ENCODE measurements at regions not wholly inside any gene's neighbourhood (a gene's known extent, or its start where the extent isn't known, plus 50 kb on each side); places are given as distances from the start of the nearest gene placed in this dataset.

DNA sequence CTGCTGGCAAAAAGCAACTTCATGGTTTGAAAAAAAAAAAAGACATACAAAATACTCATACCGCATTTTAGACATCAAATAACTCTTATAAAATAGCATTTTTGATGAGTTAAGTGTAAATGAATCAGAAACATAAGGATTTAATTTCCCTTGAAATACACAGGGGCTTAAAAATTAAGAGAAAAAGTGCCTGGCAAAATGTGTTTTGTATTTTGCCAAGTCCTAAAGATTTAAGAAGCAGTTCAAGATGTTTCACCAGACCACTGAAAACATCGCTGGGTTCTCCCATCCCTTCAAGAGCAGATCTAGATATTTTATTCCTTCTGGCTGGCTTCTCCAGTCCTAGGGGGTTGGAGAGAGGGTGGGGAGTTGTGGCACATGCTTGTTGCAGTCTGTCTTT is 396.4 kb downstream of the INHBA start:
- DNase-seq: no peak

DNA sequence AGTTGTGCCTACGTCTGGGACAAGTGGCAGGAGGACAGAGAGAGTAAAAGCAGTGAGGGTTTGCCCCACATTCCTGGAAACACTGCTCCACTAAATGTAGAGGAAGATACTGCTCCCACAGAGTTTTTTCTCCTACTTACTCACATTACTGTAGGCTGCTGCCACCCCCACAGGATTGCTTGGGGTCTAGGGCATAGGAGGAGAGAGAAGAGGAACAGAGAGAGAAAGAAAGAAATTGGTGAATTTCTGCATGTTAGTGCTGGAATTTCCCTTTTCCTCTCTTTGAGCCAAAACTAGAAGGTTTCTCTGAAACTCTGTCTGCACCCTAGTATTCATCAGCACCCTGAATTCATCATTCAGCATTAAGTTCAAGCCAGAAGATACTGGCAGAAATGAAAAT is 397.9 kb downstream of the INHBA start:
- no peak for DNase-seq

DNA sequence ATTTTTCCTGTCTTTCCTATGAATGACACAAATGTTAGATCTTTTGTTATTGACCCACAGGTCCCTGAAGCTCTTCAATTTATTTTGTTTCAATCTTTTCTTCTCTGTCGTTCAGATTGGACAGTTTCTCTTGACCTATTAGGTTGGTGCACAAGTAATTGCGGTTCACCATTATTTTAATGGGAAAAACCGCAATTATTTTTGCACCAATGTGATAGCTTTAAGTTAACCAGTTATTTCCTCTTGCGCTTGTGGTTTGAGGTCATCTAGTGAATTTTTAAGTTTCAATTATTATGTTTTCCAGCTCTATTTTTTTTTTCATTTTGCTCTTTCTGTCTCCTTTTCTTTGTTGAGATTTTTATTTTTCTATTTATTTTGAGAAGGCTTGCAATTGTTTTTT is 399.2 kb downstream of the INHBA start:
- no peak for DNase-seq

DNA sequence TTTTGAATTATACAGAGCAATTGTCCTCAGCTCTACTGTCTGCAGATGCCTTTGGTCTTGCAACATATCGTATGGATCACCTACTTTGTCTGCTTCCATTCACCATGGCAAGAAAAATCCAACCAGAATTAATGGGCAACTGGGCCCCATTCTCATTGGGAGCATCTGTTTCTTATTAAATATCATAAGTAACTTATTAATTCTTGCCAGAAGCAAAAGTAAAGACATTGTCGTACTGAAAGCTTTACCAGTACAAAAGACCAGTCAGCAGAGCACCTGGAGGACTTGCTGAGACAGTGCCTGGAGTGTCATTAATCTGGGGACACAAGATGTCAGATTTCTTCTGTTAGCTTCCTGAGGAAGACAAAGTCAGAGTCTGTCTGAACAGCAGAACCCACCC is 404.5 kb downstream of the INHBA start:
- no peak for DNase-seq

DNA sequence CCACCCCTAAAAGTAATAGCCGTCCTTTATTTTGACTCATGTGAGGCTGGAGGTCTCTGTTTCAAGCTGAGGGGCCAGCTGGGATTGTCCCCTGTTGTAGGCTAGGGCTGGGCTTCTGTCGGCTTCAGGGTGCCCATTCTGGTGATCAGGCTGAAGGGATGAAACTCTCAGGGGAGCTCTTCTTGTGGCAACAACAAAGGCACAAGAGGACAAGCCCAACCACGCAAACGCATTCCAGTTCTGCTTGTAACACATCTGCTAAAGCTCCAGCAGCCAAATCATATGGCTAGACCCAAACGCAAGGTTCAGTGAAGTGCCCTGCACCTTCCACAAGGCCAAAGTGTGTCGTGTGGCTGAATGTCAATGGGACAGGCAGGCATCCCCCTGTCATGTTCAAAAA is 405.7 kb downstream of the INHBA start:
- no peak for DNase-seq

DNA sequence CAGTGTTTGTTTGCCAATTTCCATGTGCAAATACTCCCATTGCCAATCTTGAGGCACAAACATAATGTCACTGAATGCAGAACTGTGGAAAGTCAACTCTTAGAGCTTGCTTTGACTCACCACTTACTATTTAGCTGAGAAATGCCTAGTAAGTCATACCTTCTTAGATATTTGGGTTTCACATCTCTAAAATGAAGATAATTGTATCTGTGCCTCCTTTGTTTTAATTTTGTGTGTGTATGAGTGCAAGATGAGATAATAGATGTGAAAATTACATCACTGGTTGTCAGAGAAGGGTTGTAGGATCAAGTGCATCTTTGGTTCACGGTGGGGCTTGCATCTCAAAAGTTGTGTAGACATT is 407.5 kb downstream of the INHBA start:
- DNase-seq: no peak

DNA sequence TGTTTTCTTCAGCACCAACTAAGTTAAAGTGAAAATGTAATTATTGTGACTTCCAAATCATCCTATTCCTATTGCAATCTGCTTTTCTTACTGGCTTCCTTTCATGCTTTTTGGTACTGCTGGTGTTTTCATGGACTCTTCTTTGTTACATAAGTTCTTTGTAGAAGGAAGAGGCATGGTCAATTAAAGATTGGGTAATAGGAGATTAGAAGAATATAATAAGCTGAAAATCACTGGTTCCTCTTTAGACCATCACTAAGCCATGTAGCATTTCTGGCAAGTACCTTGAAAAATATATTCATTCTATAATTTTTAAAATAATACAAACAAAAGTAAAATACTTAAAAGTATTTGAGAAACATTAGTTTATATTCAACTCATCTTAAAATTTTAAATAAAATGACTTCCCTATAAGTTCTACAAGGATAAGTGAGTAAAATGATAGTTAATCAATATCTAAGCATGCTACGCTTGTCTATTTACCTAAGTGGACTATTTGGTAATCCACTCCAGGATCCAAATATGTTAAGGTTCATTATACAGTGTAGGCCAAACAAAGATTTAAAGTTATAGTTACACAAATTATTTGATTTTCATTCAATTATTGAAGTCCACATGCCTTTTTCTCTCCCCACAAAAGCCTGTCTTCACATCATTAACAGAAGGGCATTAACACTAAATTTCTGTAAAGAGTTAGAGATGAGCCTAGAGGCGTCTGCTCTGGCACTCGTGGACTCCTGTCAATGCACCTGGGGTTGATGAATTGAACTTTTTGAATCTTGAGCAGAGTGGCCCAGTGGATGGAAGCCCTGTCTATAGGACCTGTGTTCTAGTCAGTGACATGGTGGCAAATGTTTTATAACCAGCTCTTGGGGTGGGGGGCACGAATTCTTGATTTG is 408.1 kb downstream of the INHBA start:
- DNase-seq: no peak

DNA sequence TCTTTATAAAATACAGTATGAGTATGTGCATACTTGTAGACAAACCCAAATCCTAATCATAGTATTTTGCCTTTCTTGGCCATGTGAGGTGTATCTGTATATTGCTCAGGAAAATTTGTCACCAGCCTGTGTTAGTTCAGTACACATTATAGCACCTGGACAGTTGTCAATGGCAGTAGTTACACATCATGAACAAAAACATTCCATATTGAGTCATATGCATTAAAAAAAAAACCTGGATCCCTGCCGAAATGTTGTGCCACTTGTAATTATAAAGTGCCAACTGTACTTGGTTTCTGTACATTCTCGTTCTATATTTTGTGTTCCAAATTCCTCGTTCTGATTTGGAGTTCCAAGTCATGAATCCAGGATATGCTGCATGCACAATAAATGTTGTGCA is 410.4 kb downstream of the INHBA start:
- DNase-seq: no peak

DNA sequence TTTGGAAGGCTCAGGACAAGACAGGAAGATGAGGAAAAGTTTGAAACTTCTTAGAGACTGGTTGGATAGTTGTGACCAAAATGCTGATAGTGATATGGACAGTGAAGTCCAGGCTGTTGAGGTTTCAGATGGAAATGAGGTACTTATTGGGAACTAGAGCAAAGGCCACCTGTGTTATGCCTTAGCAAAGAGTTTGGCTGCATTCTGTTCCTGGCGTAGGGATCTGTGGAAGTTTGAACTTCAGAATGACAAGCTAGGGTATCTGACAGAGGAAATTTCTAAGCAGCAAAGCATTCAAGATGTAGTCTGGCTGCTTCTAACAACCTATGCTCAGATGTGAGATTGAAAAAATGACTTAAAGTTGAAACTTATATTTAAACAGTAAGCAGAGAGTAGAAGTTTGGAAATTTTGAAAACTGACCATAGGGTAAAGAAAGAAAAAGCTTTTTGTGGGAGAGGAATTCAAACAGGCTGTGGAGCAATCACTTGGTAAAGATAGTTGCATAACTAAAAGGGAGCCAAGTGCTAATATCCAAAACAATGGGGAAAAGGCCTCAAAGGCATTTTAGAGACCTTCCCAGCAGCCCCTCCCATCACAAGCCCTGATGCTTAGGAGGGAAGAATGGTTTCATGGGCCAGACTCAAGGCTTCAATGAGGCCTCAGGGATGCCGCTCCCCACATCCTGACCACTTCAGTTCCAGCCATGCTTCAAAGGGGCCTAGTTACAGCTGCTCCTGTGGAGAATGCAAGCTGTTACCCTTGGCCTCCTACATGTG is 415.1 kb downstream of the INHBA start:
- DNase-seq: no peak

DNA sequence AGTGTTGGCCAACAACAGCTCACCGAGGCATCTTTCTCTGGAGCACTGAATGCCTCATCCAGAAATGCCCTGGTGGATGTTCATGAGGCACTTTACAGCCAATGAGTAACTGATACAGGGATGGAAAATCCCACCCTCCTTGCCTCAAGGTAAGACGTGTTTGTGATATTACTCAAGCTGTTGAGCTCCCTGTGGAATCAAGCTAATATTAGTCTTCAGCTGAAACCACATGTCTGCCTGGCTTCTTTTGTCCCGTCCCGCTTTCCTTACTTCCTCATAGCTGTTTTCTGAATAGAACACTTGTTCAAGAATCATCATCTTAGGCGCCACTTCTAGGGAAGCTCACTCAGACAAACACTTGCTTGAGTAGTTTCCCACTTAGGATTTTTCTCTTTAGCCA is 422.4 kb downstream of the INHBA start:
- DNase-seq: no peak

DNA sequence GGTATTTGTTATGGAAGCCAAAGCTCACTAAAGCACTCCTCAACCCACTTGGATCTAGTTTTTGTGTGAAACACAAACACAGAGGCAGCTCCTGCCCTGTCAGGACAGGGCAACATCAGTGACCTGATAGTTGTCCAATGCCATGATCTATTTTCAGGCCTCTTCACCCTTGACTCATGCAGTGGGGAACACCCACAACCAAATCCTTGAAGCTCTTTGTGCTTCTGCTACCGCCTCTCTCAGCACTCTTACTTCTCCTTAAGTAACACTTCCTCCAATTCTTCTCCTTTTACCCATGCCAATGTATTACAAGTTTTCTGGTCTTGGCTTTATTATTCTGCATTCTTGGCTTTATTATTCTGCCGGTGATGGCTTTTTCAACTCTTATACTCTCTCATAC is 425.3 kb downstream of the INHBA start:
- no peak for DNase-seq

DNA sequence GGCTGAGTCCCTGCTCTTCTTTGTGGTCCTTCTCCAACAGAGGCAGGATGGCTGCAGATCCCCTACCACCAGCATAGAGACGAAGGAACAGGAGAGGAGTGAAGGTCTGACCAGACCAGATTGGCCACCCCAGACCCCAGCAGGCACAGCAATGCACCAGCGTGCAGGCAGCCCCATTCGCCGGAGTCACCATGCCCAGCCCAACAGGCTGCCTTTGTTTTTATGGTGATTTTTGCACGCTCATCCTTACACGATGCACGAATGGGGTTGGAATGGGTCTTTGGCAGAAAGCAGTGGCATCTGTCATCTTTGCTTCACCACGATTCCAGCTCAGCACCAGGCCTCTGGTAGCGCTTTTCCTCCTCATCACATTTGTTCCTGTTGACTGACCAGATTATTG is 427.6 kb downstream of the INHBA start:
- no peak for DNase-seq

DNA sequence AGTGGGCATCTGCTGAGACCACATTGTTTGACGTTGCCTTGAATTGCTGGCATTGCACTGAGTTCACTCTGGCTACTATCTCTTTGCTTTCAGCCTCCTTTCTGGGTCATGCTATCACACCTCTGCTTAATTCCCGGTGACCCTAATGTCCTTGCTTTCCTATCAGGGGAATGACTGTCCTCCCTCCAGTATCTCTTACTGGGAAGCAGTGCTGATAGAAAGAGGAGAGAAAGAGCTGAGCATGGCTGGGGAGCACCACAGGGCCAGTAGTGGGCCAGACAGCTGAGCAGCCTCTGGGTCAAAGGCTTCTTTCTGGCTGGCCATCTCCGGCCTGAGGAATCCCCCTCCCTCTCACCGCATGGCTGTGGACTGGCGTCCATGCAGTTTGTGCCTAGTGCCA is 428.7 kb downstream of the INHBA start:
- DNase-seq: no peak

DNA sequence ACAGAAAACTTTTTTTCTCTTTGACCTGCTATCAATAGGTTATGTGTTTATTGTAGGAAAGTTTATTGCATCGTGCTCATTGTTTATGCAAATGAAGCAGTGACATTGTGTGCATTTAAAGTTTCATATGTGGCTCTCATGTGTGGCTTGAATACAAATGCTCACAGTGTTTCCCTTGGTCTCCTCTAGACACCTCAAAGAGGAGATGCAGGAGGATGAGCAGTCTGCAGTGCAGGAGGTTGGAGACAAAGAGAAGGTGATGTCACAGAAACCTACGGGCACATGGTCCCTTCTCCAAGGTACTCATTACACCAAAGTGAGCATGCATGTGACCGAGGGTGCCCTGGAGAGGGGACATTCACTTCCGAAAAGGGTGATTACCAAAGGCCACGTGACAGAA is 430.2 kb downstream of the INHBA start:
- DNase-seq: no peak

DNA sequence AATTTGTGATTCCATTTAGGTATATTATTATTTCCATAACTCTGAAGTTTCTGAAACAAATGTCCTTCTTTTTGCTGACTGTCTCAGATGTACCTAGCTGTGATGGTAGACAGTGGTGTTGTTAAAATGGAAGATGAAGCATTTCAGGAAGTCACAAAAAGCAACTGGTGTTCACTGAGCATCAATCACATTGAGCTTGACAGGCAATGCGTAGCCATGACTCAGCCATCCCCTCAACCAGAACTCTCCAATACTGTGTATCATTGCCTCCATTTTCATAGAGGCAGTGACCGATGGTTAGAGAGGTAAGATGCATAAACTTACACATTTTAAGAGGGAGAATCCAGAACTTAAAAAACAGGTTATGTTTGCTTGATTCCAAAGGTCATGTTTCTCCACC is 434.0 kb downstream of the INHBA start:
- DNase-seq: no peak

DNA sequence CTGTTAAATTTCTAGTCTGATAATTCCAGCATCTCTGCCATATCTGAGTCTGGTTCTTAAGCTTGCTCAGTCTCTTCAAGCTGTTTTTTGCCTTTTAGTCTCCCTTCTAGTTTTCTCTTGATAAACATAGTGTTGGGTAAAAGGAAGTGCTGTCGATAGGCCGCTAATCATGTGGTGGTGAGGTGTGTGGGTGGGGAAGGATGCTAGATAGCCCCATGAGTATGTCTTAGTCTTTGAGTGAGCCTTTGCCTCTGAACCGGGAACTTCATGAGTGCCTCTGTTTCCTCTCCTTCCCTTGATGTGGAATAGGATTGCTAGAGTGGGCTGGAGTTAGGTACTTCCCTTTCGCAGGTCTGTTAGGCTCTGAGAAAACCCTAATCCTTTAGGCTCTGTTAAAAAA is 441.8 kb downstream of the INHBA start:
- DNase-seq: no peak

DNA sequence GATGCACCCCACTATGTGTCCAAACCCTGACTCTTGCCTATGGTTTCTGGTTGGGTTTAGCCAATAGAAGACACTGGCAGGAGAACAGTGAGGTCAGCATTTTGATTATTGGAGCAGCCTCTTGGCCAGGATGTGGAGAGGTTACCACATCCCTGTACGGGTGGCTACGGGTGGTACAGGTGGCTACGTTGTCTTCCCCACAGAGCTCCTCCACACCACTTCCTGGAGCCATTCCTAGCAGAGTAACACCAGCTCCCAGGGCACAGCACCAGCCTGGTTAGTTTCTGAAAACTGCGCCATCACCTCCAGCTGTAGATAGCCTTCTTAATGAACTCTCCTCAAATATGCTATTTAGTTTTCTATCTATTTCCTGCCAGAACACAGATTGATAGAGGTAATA is 445.2 kb downstream of the INHBA start:
- DNase-seq: no peak

DNA sequence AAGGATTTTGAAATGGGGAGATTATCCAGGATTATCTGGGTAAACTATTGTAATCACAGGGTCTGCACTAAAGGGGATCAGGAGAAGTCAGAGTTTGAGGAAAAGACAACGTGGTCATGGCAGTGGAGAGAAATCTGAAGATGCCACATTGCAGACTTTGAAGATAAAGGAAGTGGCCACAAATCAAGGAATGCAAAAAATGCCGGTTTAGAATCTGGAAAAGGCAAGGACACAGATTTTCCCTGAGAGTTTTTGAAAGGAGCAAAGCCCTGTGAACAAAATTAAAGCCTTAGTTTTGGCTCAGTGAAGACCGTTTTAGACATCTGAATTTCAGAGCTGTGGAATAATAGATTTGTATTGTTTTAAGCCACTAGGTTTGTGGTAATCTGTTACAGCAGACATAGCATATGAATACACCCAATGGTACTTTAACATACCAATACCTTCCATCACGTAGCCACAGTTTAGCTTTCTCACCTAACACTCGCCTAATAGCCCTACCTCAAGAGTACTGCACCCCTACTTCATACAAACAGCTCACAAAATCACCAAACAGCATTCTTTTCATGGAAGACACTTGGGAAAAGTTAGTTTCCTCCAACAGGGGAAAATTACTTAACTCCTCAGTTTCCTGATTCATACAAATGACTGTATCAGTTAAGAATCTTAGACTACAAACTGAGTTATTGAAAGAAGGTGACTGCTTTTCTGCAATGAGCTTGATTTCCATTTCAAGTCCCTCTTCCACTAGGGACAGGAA is 446.5 kb downstream of the INHBA start:
- DNase-seq: no peak

DNA sequence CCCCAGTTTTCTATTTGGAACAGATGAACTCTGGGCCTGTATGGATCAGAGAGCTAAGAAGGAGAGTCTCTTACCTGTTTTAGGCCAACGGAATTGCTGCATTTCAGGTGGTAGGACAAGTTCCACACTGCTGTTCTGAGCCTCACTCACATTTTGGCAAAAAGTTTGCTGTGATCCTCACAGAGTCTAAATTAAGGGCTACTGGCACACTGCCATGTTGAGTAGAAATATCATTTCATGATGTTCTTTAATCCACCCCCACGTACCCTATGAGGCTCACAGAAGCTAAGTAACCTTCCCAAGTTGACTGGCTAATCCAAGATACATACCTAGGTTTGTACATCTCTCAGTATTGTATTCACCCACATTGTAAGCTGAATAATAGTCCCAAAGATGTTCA is 447.2 kb downstream of the INHBA start:
- peak in 4 of 58 donors; percentile 1 to 20 (median 4) for DNase-seq

DNA sequence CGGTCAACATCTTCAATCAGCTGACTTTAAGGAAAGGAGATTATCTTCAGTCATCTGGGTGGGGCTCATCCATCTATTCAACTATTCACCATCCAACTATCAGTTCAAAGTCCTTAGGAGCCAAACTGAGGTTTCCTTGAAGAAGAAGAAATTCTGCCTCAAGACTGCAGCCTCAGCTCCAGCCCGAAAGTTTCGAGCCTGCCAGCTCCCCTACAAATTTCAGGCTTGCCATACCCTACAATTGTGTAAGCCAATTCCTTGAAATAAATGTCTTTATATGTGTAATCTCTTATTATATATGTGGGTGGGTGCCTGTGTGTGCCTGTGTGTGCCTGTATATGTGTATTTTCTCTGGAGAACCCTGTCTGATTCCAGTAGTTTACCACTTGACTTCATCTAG is 447.8 kb downstream of the INHBA start:
- peak in 1 of 58 donors; percentile 7 for DNase-seq

DNA sequence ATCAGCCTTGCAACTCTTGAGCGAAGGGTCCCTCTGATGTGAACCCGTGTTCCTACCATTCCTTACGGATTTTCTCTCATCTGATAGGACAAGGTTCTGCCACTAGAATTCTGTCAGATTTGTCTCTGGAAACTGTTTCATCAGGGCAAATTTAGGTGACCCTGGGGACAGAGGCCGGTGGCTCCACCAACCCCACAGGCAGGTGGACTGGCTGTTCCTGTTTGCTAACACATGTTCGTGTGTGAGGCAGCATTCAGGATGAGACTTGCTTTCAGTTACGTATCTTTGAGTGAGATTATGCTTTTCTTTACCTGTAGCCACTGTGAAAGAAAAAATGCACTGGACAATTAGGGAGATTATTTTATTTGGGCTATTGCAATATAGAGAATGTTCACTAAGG is 449.9 kb downstream of the INHBA start:
- no peak for DNase-seq

DNA sequence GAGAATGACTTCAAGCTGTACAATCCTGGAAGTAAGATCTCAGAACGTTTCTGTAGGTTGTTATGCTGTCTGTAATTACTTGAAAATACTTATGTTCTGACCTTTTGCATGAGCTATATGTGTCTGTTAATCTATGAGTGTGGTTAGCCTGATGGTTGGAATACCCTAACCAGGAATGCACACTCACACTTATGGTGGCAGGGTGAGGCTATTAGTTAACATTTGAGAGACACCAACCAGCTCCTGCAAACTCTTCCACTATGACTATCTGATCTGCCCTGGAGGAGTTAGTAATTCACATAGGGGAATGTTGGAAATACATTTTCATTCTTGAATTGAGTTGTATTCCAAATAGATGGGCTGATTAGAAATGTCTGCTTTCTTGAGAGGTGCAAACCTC is 450.3 kb downstream of the INHBA start:
- no peak for DNase-seq
